GM13977 (cell line): ENCODE measurements at regions not wholly inside any gene's neighbourhood (a gene's known extent, or its start where the extent isn't known, plus 50 kb on each side); places are given as distances from the start of the nearest gene placed in this dataset.
"Not testable (repeated sequence)": the region's sequence is repeated elsewhere in the genome, so short reads cannot be mapped to it uniquely, and the experiment has no call there.

Experiments
- DNase-seq: peaks from one replicate; pipeline ENCODE4 v3.0.0; 2012; ENCODE audit warnings: low spot score
- CTCF ChIP-seq: IDR thresholded peaks from 2 replicates; pipeline ENCODE4 v1.5.1; 2012; ENCODE audit warnings: mild to moderate bottlenecking, control low read depth; ENCODE audit not compliant: insufficient read depth; ENCODE audit errors: extremely low read depth, missing control alignments
- in situ Hi-C: fragments of 300-500 bp; cut with MboI; formaldehyde crosslinking; loops from one replicate; pipeline ENCODE4 v1.12.0; 2022; ENCODE audit warnings: low sequenced_read_pairs, low pct_unique_long_range_greater_than_20kb, mixed read lengths, inconsistent platforms; ENCODE audit not compliant: unreplicated experiment

- in situ Hi-C loops: no loop called here
Measured at GRCh38 chr14:41549821-41550607, 56.7 kb upstream of the LRFN5 start.

GRCh38 chr14:41549282-41549681 lies 57.4 kb upstream of the LRFN5 start:
- DNase-seq: no peak
- in situ Hi-C loops: no loop called here
- TF ChIP-seq CTCF: no peak

More at GRCh38 chr14:41549821-41550607, 56.7 kb upstream of the LRFN5 start:
- no peak for DNase-seq
- TF ChIP-seq CTCF: no peak

- DNase-seq: no peak
- no peak for TF ChIP-seq CTCF
- in situ Hi-C loops: no loop called here
Measured at GRCh38 chr14:41548666-41549065, 58.0 kb upstream of the LRFN5 start.

GRCh38 chr14:41541333-41541732 lies 65.3 kb upstream of the LRFN5 start:
- DNase-seq: no peak
- no peak for TF ChIP-seq CTCF
- in situ Hi-C loops: no loop called here

- no peak for TF ChIP-seq CTCF
- DNase-seq: no peak
- in situ Hi-C loops: no loop called here
Measured at GRCh38 chr14:41532255-41532654, 74.4 kb upstream of the LRFN5 start.

- in situ Hi-C loops: no loop called here
- DNase-seq: no peak
- TF ChIP-seq CTCF: no peak
Measured at GRCh38 chr14:41521891-41522290, 84.8 kb upstream of the LRFN5 start.

- DNase-seq, in situ Hi-C loops: not testable (repeated sequence)
Measured at GRCh38 chr14:41518030-41518429, 88.6 kb upstream of the LRFN5 start.
